Heart left ventricle (tissue), 13 donors: ENCODE measurements at regions not wholly inside any gene's neighbourhood (a gene's known extent, or its start where the extent isn't known, plus 50 kb on each side); places are given as distances from the start of the nearest gene placed in this dataset.

ENCODE experiments used
- CTCF ChIP-seq, 12 donors: fragments of 200-600 bp; sonication (generic) in 4 of 12; IDR thresholded peaks; one replicate each; pipeline versions ENCODE4 v1.5.0 to v1.8.0; 2018 to 2022; ENCODE audit warnings: antibody characterized with exemption in 12 of 12, mild to moderate bottlenecking in 5 of 12
- POLR2A ChIP-seq, 2 donors: fragments of 450-650 bp; IDR thresholded peaks; one replicate each; pipeline ENCODE4 v1.6.1; 2017; ENCODE audit warnings: antibody characterized with exemption in 2 of 2, mild to moderate bottlenecking in 2 of 2, moderate library complexity in 2 of 2
- donor health status: ischemic (EF 13 %, LVEDD 7.1; RV severe dilation, severe dysfunction).
- donor health status: DM: no; HTN: yes; CAD: no.
- donor health status: DM: no; HTN: no; CAD: no.
- donor health status: ischemic (EF 25% LVEDD 6.9; RV normal size, moderate dysfunction).
- donor health status: ischemic (EF 25% LVEDD 5.7; RV mildly dilated, moderate dysfunction).
- donor health status: ischemic (EF 35%, LVEDD 5.7; RV mildly dilated, moderate dysfunction).
- donor health status: nonischemic (EF 11% LVEDD 7.7; RV severe dilation, severe dysfunction).
- donor health status: DM: yes; HTN: yes; CAD: no.
- donor health status: PGD.
- donor health status: ischemic (EF 29% LVEDD 5.4; RV normal size, mild dysfunction).
- donor health status: nonischemic (EF 23%, LVEDD 6.1; RV moderate dilation, normal function).

- TF ChIP-seq CTCF (IDR thresholded peaks at IDR 0.05): no peak
- TF ChIP-seq POLR2A (IDR thresholded peaks at IDR 0.05): no peak
These were observed 250.9 kb upstream of the TMEM72 start for GRCh38 chr10:44660271-44660670.
